ENCODE measurements at regions not wholly inside any gene's neighbourhood (a gene's known extent, or its start where the extent isn't known, plus 50 kb on each side); places are given as distances from the start of the nearest gene placed in this dataset.

DNA sequence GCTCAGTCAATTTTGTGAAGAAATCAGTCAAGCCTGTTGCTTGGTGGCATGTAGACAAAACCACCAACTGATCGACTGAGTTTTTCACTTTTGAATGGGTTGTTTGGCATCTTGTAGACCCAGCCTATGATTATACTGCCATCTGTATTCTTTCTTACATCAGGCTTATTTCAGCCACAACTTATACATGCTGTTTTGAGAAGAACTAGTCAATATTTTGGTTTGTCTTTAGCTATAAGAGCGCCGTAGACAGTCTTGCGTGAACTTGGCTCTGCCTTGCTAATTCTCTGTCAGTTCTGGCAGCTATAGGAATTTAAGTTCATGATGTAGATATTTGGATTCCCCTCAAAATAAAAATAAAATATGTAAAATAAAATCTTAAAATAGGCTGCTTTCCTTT is 742.0 kb upstream of the FANCL start:
- no peaks in the 10 kb centered on the region for H3K9me3 Mint-ChIP-seq
- no peaks in the 10 kb centered on the region for H3K4me1 Mint-ChIP-seq (ENCODE audit: low read depth)
- no peaks in the 10 kb centered on the region for H3K36me3 Mint-ChIP-seq (ENCODE audit: insufficient read depth in 2 of 2)
- no peak for ATAC-seq (replicated peaks in 1 of 2)
- DNase-seq: no peak
- no peak overlapping the region for H3K4me3 Mint-ChIP-seq
- H3K27me3 Mint-ChIP-seq (ENCODE audit: low read depth): no peaks in the 10 kb centered on the region
- H3K27ac Mint-ChIP-seq: no peak overlapping the region

DNA sequence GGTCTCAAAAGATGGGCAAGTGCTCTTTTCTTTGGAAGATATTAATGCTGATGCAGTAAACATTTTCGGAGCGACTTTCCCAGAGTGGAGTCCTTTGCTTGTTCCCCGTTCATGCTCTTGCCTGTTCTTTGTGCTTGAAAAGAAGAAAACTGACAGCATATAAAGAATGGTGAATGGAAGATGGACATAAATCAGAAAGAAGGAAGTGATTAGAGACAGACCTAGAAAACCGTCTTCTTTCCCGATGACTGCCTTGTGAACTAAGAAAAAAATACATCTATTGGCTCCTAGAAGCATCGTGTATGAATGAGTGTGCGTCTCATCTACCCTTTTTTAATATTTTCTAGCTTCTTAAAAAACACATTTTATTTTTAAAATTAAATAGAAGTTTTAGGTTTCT is 740.1 kb upstream of the FANCL start:
- ATAC-seq (replicated peaks in 1 of 2): no peak
- Mint-ChIP-seq H3K27me3 (ENCODE audit: low read depth) (no peaks in the 10 kb centered on the region), H3K4me3 (no peak overlapping the region), H3K4me1 (ENCODE audit: low read depth) (no peaks in the 10 kb centered on the region), H3K9me3 (no peaks in the 10 kb centered on the region), H3K36me3 (ENCODE audit: insufficient read depth in 2 of 2) (no peaks in the 10 kb centered on the region), H3K27ac (no peak overlapping the region)
- DNase-seq: no peak

DNA sequence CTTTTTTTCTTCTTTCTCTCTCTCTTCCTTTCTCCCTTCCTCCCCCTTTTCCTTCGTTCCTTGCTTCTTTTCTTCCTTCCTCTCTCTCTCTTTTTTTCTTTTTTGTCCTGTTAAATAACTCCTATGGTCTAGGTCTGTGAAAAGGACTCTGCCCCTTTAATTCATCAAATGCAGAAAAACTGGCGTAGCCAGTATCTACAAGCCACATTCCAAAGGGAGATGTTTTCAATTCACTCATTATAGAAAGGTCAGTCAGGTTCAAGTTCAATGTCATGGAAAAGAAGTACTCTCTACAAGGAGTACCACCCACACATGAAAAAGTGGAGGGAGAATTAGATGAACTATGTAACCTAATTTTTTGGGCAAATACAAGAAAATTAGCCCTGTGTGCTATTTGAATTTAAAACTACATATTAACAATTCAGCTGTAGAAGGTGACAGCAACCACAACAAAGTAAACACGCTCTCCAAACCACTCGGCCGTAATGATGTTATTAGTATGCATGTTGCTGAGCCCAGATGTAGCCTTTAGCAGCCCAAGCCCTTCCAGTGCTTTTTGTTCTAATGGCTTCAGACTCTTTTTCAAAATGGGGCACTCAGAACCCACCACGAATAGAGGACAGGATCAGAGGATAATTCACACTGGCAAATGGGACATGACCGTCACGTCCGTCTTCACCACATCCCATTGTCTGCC is 735.4 kb upstream of the FANCL start:
- Mint-ChIP-seq H3K4me3 (no peak overlapping the region), H3K27me3 (ENCODE audit: low read depth) (no peaks in the 10 kb centered on the region), H3K9me3 (no peaks in the 10 kb centered on the region), H3K4me1 (ENCODE audit: low read depth) (no peaks in the 10 kb centered on the region), H3K36me3 (ENCODE audit: insufficient read depth in 2 of 2) (no peaks in the 10 kb centered on the region), H3K27ac (no peak overlapping the region)
- ATAC-seq (replicated peaks in 1 of 2) (no peak), DNase-seq (no peak)

DNA sequence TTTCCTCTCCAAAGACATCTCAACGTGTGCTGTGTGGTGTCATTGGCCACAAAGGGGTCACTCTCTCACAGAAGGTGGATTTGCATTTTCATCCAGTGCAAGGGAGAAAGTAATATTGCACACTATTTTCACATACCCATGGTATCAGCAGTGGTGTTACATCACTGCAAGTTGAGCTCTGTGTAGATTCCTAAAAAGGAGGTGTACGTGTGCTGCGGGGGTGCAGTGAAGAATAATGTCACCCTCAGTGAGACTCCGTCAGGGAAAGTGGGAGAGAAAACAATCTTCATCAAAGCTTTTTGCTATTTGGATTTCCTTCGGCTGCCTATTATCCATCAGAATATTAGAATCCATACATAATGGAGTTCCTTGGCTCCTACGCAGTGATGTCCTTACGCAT is 733.8 kb upstream of the FANCL start:
- Mint-ChIP-seq H3K36me3 (ENCODE audit: insufficient read depth in 2 of 2) (no peaks in the 10 kb centered on the region), H3K4me3 (no peak overlapping the region)

DNA sequence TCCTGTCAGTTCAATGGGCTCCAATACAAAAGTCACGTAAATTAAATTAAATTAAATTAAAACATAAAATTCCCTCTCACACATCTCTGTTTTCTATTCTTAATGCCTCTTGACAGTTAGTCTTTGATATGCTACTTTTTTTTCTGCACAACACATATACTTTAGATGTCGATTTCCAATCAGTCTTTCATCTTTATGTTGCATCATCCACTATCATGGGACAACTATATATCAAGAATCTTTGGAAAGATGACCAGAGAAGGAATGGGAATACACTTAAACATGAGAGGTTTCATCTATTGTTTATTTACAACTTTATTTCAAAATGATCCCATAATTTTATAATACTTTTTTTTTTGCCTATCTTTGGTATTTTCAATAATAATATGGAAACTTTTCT is 733.3 kb upstream of the FANCL start:
- Mint-ChIP-seq H3K4me1 (ENCODE audit: low read depth) (no peaks in the 10 kb centered on the region), H3K27me3 (ENCODE audit: low read depth) (no peaks in the 10 kb centered on the region), H3K9me3 (no peaks in the 10 kb centered on the region), H3K36me3 (ENCODE audit: insufficient read depth in 2 of 2) (no peaks in the 10 kb centered on the region), H3K4me3 (no peak overlapping the region), H3K27ac (no peak overlapping the region)
- DNase-seq (no peak), ATAC-seq (replicated peaks in 1 of 2) (no peak)

More for the DNA sequence above, 733.8 kb upstream of the FANCL start:
- no peaks in the 10 kb centered on the region for H3K27me3 Mint-ChIP-seq (ENCODE audit: low read depth)
- no peaks in the 10 kb centered on the region for H3K9me3 Mint-ChIP-seq
- no peak overlapping the region for H3K27ac Mint-ChIP-seq
- DNase-seq (no peak), ATAC-seq (replicated peaks in 1 of 2) (no peak)
- H3K4me1 Mint-ChIP-seq (ENCODE audit: low read depth): no peaks in the 10 kb centered on the region

DNA sequence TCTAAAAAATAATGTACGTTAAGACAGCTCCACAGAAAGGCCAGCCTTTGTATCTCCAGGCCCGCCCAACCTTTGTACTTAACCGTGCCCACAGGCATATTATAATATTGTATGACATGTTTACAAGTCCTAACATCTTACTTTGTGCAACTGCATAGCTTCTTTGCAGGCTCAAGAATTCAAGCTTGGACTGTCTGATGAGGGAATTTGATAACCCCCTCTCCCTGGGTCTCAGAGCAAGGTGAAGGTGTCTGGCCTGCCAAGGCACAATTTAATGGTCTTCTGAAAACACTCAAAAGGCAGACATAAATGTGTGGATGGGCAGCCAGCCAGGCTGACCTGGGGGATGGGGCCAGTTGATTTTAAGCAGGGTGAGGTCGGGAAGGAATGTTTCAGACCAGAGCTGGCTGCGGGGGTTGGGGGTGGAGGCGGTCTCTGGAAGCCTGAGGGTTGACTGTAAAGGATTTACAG is 732.7 kb upstream of the FANCL start:
- Mint-ChIP-seq H3K4me1 (ENCODE audit: low read depth) (no peaks in the 10 kb centered on the region), H3K9me3 (no peaks in the 10 kb centered on the region), H3K27me3 (ENCODE audit: low read depth) (no peaks in the 10 kb centered on the region), H3K4me3 (no peak overlapping the region), H3K27ac (no peak overlapping the region), H3K36me3 (ENCODE audit: insufficient read depth in 2 of 2) (no peaks in the 10 kb centered on the region)
- no peak for DNase-seq
- no peak for ATAC-seq (replicated peaks in 1 of 2)

DNA sequence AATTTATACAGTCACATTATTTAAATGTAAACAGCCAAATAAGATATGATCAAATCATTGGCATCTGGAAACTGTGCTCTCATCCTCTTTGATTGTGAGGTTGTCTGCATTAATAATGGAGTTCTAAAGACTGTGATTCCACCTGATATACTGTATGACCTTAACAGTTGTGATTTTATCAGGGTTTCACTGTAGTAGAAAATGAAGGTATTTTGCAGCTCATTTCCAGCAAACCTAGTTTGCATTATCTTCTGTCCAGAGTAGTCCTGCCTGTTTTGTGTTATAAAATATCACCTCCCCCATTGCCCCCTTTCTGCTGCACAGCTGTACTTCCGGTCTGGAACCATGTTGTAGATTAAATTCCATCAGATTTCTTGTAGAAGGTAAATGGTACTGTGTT is 731.6 kb upstream of the FANCL start:
- Mint-ChIP-seq H3K36me3 (ENCODE audit: insufficient read depth in 2 of 2) (no peaks in the 10 kb centered on the region), H3K4me3 (no peak overlapping the region), H3K9me3 (no peaks in the 10 kb centered on the region), H3K27ac (no peak overlapping the region), H3K27me3 (ENCODE audit: low read depth) (no peaks in the 10 kb centered on the region), H3K4me1 (ENCODE audit: low read depth) (no peaks in the 10 kb centered on the region)
- ATAC-seq (replicated peaks in 1 of 2): no peak
- no peak for DNase-seq

DNA sequence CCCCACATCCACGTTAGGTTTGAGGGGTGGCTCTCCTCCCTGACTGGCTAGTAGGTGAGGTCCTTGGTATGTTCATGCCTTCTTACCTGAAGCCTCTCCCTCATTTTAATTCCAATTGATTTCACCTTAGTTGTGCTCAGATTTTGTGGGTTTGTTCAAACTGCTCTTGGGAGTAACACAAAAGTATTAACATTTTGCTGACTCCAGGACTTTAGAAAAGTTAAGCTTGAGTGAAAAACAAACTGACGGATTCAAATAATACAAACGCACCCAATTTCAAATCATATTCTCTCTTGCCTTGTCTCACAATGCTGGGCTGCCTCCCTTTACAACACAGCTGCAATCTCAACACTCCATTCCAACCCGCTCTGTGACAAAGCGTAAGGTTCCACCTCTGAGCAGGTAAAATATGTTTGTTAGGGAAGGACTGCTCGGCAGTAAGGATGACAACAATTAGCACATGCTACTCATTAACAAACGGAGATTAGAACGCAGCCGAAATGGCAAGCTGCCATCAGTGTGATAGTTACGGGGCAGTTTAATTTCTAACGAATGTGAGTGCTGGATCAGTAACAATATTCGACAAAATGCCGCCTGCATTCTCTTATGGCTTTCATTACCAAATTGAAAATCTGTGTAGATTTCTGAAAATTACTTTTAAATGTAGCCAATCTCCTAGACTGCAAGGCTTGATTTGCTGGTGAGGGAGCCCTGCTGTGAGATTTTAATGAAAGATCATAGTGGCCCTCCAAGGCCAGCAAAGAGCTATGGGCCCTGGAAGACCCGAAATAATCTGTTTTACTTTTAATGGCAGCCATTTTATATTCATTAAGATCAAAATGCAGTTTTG is 730.6 kb upstream of the FANCL start:
- ATAC-seq (replicated peaks in 1 of 2) (no peak), DNase-seq (no peak)
- Mint-ChIP-seq H3K9me3 (no peaks in the 10 kb centered on the region), H3K27me3 (ENCODE audit: low read depth) (no peaks in the 10 kb centered on the region), H3K27ac (no peak overlapping the region), H3K4me1 (ENCODE audit: low read depth) (no peaks in the 10 kb centered on the region), H3K36me3 (ENCODE audit: insufficient read depth in 2 of 2) (no peaks in the 10 kb centered on the region), H3K4me3 (no peak overlapping the region)

DNA sequence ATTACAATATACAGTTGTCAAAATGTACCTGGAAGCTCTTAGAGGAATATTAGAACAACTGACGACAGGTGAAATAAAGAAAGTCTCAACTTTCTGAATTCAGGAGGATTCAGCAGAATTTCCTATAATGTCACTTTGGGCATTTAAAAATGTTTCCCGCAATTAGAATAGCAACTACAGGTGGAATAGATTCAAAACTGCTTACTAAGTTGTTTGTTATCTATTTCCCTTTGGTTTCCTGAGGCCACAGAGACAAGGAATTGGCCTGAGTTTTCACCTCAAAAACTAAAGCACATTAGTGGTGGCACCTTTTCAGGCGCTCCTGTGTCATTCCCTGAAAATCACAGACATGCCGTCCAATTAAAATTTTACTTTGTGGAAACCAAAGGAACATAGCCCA is 729.2 kb upstream of the FANCL start:
- Mint-ChIP-seq H3K36me3 (ENCODE audit: insufficient read depth in 2 of 2) (no peaks in the 10 kb centered on the region), H3K4me1 (ENCODE audit: low read depth) (no peaks in the 10 kb centered on the region), H3K9me3 (no peaks in the 10 kb centered on the region), H3K4me3 (no peak overlapping the region), H3K27ac (no peak overlapping the region), H3K27me3 (ENCODE audit: low read depth) (no peaks in the 10 kb centered on the region)
- no peak for DNase-seq
- no peak for ATAC-seq (replicated peaks in 1 of 2)

DNA sequence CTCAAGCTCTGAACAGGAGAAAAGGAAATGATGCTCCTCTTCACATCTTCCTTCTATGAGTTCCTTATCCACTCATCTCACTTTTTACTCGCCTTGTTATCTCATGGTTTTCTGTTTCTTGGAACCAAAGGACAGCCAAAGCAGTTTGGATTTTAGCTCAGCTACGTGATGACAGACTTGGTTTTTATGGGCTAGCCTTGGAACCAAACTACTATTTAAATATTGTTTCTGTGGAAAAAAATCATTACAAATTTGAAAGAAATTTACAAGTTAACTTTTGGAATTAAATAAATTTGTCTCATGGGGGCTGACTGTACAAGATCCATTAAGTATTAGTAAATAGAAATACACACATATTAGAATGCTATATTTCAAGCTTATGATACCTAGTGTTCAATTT is 727.8 kb upstream of the FANCL start:
- no peak for DNase-seq
- ATAC-seq (replicated peaks in 1 of 2): no peak
- H3K27me3 Mint-ChIP-seq (ENCODE audit: low read depth): no peaks in the 10 kb centered on the region
- H3K27ac Mint-ChIP-seq: no peak overlapping the region
- no peak overlapping the region for H3K4me3 Mint-ChIP-seq
- no peaks in the 10 kb centered on the region for H3K4me1 Mint-ChIP-seq (ENCODE audit: low read depth)
- no peaks in the 10 kb centered on the region for H3K9me3 Mint-ChIP-seq
- no peaks in the 10 kb centered on the region for H3K36me3 Mint-ChIP-seq (ENCODE audit: insufficient read depth in 2 of 2)

DNA sequence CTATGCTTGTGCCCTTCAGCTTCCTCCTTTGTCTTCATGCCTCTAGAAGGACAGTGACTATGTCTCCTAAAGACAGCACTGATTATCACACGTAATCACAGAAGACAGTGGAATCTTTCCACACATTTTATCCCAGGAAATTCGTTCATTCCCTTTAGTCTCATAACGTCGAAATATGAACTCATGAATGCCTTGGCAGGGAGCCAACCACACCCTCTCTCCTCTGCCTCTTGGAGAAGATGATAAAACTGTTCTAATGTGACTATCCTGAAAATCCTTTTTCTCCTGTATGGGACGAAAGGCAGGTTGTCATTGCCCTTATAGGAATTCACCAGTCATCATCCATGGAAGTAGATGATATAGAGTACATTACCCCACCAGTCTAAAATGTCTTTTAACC is 726.6 kb upstream of the FANCL start:
- Mint-ChIP-seq H3K4me1 (ENCODE audit: low read depth) (no peaks in the 10 kb centered on the region), H3K27ac (no peak overlapping the region), H3K4me3 (no peak overlapping the region), H3K9me3 (no peaks in the 10 kb centered on the region), H3K27me3 (ENCODE audit: low read depth) (no peaks in the 10 kb centered on the region), H3K36me3 (ENCODE audit: insufficient read depth in 2 of 2) (no peaks in the 10 kb centered on the region)
- no peak for ATAC-seq (replicated peaks in 1 of 2)
- DNase-seq: no peak

DNA sequence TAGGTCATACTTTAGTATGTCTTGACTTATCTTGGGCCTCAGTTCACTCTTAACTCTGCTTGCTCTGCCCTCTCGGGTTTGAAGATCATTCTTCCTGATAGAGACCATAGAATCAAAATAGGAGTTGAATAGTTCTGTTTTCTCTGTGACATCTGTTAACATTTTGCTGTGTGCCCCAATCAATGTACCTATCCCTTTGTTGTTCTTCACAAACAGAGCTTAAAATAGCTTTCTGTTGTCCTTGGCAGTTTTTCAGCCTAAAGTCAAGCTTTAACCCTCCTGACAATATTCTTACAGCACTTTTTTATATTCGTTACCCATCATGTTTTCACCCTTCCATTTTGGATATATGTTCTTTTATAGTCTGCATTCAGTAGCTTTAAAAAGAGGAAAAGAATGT is 724.5 kb upstream of the FANCL start:
- ATAC-seq (replicated peaks in 1 of 2) (no peak), DNase-seq (no peak)
- no peaks in the 10 kb centered on the region for H3K36me3 Mint-ChIP-seq (ENCODE audit: insufficient read depth in 2 of 2)
- H3K27me3 Mint-ChIP-seq (ENCODE audit: low read depth): no peaks in the 10 kb centered on the region
- H3K4me1 Mint-ChIP-seq (ENCODE audit: low read depth): no peaks in the 10 kb centered on the region
- H3K9me3 Mint-ChIP-seq: no peaks in the 10 kb centered on the region
- no peak overlapping the region for H3K4me3 Mint-ChIP-seq
- H3K27ac Mint-ChIP-seq: no peak overlapping the region

DNA sequence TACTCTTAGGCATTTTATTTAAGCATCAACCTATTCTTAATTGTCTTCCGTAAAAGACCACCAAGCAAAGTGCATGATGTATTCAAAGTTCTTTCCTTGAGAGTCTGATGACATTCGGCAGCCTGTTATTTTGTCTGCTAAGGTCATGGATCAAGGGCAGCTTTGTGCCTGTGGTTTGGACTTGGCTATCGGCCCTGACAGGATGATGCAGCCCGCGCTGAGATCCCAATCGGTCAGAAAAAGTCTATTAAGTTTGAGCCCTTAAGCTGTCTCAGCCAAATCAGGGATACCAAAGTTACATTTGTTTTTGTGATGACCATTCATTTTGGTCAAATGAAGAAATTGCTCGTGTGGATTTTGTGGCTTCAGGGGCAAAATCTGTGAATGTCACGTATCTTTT is 718.9 kb upstream of the FANCL start:
- DNase-seq (no peak), ATAC-seq (replicated peaks in 1 of 2) (no peak)
- peaks cover 5% of the 10 kb centered on the region for H3K27me3 Mint-ChIP-seq (ENCODE audit: low read depth)
- H3K4me1 Mint-ChIP-seq (ENCODE audit: low read depth): no peaks in the 10 kb centered on the region
- H3K4me3 Mint-ChIP-seq: no peak overlapping the region
- no peaks in the 10 kb centered on the region for H3K36me3 Mint-ChIP-seq (ENCODE audit: insufficient read depth in 2 of 2)
- H3K27ac Mint-ChIP-seq: no peak overlapping the region
- H3K9me3 Mint-ChIP-seq: no peaks in the 10 kb centered on the region

Measured in activated T-cell treated with anti-CD3 and anti-CD28 coated beads, Interleukin-2, amount 50 U/mL, for 72 hours (primary cell).